ENCODE measurements at regions not wholly inside any gene's neighbourhood (a gene's known extent, or its start where the extent isn't known, plus 50 kb on each side); places are given as distances from the start of the nearest gene placed in this dataset.
"Not testable (repeated sequence)": the region's sequence is repeated elsewhere in the genome, so short reads cannot be mapped to it uniquely, and the experiment has no call there.

GRCh38 chr12:131430158-131430742 lies 280.6 kb upstream of the SFSWAP start:
- DNase-seq: no peak
- H3K4me1 ChIP-seq: no peaks in the 10 kb centered on the region
- no peak overlapping the region for H3K4me3 ChIP-seq
- H3K9me3 ChIP-seq: peaks cover 0 to 2% of the 10 kb centered on the region in 2 donors
- TF ChIP-seq CTCF (IDR thresholded peaks at IDR 0.05): no peak
- intact Hi-C loops (cut with DNase I): no loop called here
- H3K27me3 ChIP-seq: peaks cover 0 to 44% of the 10 kb centered on the region in 2 donors
- H3K36me3 ChIP-seq: no peaks in the 10 kb centered on the region
- H3K27ac ChIP-seq: no peak overlapping the region
- ATAC-seq: no peak

- H3K27ac ChIP-seq; intact Hi-C loops (cut with DNase I); H3K9me3 ChIP-seq; H3K4me1 ChIP-seq; H3K36me3 ChIP-seq; H3K4me3 ChIP-seq; ATAC-seq; DNase-seq: not testable (repeated sequence)
- peaks cover 0 to 44% of the 10 kb centered on the region in 2 donors for H3K27me3 ChIP-seq
Measured at GRCh38 chr12:131431126-131431655, 279.7 kb upstream of the SFSWAP start.

- H3K36me3 ChIP-seq: no peaks in the 10 kb centered on the region
- peaks cover 0 to 50% of the 10 kb centered on the region in 2 donors for H3K27me3 ChIP-seq
- no peak overlapping the region for H3K27ac ChIP-seq
- H3K4me3 ChIP-seq: no peak overlapping the region
- intact Hi-C loops (cut with DNase I): no loop called here
- DNase-seq (no peak), ATAC-seq (no peak)
- peaks cover 0 to 2% of the 10 kb centered on the region in 2 donors for H3K9me3 ChIP-seq
- no peak for TF ChIP-seq CTCF (IDR thresholded peaks at IDR 0.05)
- no peaks in the 10 kb centered on the region for H3K4me1 ChIP-seq
Measured at GRCh38 chr12:131432532-131433260, 278.2 kb upstream of the SFSWAP start.

- Histone ChIP-seq H3K4me3 (no peak overlapping the region), H3K36me3 (no peaks in the 10 kb centered on the region), H3K27me3 (peaks cover 0 to 63% of the 10 kb centered on the region in 2 donors), H3K4me1 (no peaks in the 10 kb centered on the region), H3K9me3 (peaks cover 0 to 2% of the 10 kb centered on the region in 2 donors), H3K27ac (no peak overlapping the region)
- TF ChIP-seq CTCF (IDR thresholded peaks at IDR 0.05): no peak
- intact Hi-C loops (cut with DNase I): no loop called here
- ATAC-seq: no peak
- DNase-seq: no peak
Measured at GRCh38 chr12:131434208-131435125, 276.4 kb upstream of the SFSWAP start.

GRCh38 chr12:131436922-131437705 lies 273.8 kb upstream of the SFSWAP start:
- Histone ChIP-seq H3K9me3 (no peaks in the 10 kb centered on the region), H3K4me3 (no peak overlapping the region), H3K4me1 (no peaks in the 10 kb centered on the region), H3K27me3 (peaks cover 0 to 38% of the 10 kb centered on the region in 2 donors), H3K36me3 (no peaks in the 10 kb centered on the region), H3K27ac (no peak overlapping the region)
- no peak for TF ChIP-seq CTCF (IDR thresholded peaks at IDR 0.05)
- intact Hi-C loops (cut with DNase I): no loop called here
- ATAC-seq (no peak), DNase-seq (no peak)

Data from left lung (tissue), 4 donors.